Epithelial cell of prostate (primary cell): ENCODE measurements at regions not wholly inside any gene's neighbourhood (a gene's known extent, or its start where the extent isn't known, plus 50 kb on each side); places are given as distances from the start of the nearest gene placed in this dataset.
"Not testable (repeated sequence)": the region's sequence is repeated elsewhere in the genome, so short reads cannot be mapped to it uniquely, and the experiment has no call there.

Source experiments
- DNase-seq: peaks from one replicate; pipeline ENCODE4 v3.0.0-alpha.2; 2011; ENCODE audit warnings: low read depth, low spot score
- H3K27ac ChIP-seq: fragments of 450-650 bp; 2 replicates; pipeline ENCODE4 v1.5.1; 2017; ENCODE audit warnings: mild to moderate bottlenecking

DNA sequence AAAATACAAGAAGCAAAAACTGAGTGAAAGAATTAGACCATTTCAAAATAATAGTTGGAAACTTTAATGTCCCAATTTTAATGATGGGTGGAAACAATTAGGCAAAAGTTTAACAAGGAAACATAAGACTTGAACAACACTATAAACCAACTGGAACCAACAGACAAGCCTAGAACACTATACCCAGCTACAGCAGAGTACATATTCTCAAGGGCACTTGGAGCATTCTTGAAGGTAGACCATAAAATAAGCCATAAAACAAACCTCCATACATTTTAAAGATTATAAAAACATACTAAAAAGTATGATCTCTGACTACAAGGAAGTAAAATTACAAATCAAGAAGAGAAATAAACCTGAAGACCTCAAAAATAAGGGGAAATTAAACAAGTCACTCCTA lies 616.7 kb downstream of the SUCLG1 start:
- DNase-seq: no peak
- no peak overlapping the region for H3K27ac ChIP-seq

DNA sequence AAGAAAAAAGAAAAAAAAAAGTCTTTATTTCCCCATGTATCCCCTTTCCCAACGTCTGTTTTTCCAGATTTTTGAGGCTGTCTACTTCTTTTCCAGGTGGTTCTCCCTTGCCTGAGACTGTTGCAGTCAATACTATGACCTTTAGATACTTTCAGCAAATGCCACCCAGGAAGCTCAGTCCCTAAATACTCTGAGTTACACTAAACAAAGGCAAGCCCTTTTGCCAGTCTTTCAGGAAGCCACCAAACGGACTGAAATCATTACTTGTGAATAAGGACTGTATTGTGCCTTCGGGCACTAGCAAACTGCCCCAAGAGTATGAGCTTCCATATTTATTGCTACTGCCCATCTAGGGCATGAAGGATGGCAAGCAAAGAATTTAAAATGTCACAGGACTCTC lies 621.3 kb downstream of the SUCLG1 start:
- no peak for DNase-seq
- no peak overlapping the region for H3K27ac ChIP-seq

DNA sequence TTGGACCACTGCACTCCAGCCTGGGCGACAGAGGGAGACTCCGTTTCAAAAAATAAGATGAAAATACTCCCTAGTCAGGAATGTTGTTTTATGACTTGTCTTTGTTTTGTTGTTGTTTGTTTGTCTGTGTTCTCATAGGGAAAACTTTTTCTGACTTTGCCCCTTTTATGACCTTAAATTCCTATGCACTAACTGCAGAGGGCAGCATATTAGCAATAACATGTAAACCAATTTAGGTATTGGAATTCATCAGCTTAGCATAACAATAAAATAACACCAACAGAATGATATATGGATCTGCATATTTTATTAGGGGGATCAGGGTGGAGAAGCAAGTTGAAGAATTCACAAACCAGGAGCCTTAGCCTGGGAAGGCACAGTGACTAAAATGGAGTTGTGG lies 631.5 kb downstream of the SUCLG1 start:
- H3K27ac ChIP-seq: no peak overlapping the region
- no peak for DNase-seq

DNA sequence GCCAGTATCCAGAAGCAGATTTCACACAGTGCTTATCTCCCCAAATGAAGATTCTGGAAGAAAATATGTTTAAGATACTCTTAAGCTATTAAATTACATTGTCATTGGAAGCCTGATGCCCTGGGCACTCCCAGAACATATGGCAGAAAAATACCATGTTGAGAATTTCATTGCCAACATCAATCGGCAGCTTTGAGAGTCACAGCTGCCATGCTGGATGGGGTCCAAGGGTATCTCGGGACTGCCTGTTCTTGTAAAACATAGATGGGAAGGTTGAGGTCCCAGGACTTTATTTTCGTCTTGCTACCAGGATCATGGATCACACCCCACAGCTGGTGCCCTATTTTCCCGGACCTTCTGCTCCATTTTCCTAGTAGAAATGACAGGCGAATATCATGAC lies 632.5 kb downstream of the SUCLG1 start:
- H3K27ac ChIP-seq: no peak overlapping the region
- DNase-seq: no peak

DNA sequence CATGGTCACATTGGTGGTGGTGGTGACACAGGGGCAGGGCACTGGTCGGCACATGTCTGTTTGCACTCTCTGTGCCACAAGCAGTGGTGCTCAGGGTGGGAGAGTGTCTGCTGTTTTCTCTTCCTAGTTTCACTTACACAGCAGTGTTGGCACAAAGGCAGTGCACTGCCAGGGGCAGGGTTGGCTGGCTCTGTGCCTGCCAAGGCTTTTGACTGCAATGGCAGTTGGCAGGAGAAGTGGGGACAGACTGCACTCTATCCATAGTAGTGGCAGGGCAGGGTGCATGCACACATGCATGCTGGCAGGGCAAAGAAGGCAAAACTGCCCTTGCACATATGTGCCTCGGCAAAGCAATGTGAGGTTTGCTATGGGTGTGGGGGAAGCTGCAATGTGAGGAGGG lies 635.9 kb downstream of the SUCLG1 start:
- H3K27ac ChIP-seq: no peak overlapping the region
- DNase-seq: no peak

DNA sequence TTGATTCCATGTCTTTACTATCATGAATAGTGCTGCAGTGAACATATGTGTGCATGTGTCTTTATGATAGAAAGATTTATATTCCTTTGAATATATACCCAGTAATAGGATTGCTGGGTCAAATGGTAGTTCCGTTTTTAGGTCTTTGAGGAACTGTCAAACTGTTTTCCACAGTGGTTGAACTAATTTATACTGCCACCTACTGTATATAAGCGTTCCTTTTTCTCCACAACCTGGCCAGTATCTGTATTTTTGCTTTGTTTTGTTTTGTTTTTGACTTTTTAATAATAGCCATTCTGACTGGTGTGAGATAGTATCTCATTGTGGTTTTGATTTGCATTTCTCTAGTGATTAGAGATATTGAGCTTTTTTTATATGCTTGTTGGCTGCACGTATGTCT lies 641.6 kb downstream of the SUCLG1 start:
- no peak overlapping the region for H3K27ac ChIP-seq
- DNase-seq: no peak

DNA sequence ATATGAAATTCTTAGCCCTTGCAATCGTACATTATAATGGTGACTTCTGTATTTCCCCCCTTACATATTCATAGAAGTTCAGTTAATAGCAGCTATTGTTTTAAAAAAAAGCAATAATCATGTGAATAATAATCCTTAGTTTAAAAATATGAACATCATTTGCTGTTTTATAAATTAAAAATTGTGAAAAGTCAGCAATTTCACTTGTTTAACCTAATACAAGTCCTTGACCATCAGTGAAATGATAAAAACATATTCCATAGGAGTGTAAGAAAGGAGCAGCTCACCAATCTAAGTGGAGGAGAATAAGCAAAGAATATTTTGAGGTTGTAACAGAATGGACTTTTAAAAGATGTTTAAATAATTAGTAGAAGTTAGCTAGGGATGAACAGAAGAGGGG lies 650.2 kb downstream of the SUCLG1 start:
- H3K27ac ChIP-seq: no peak overlapping the region
- no peak for DNase-seq

DNA sequence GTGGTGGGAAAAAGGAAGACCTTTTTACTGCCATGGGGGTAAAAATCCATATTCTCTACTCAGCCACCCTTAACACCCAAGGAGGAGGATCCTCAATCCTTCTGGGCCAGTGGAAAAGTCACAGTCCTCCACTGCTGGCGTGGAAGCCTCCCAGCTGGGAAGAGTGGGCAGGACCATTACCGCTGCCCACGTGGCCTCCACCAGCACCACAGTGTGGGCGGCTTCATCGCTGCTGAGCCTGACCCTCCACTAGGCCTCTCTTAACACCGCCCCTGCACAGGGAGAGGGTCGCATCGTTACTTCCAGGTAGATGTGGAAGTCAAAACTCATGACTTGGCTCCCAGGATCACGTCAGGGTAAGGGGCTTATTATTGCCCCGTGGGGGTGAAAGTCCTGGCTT lies 656.5 kb downstream of the SUCLG1 start:
- no peak for DNase-seq

DNA sequence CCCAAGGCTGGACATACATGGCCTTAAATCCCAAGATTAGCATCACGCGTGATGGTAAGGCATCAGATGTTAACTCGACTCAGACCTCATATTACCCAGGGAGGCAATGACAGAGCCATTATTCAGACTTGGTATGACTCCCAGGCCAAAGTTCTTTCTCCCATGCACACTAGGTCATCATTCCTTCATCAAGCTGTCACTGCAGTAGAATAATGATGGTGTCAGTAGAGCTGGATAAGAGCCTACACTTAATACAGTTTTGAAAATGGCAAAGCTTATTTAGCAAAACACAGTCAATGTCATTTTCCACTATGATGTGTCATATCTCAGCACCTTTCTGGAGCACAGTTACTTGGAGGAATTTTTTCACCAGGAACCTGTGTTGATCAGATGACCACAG lies 663.3 kb downstream of the SUCLG1 start:
- no peak overlapping the region for H3K27ac ChIP-seq
- DNase-seq: no peak

More for the DNA sequence above, 656.5 kb downstream of the SUCLG1 start:
- no peak overlapping the region for H3K27ac ChIP-seq

DNA sequence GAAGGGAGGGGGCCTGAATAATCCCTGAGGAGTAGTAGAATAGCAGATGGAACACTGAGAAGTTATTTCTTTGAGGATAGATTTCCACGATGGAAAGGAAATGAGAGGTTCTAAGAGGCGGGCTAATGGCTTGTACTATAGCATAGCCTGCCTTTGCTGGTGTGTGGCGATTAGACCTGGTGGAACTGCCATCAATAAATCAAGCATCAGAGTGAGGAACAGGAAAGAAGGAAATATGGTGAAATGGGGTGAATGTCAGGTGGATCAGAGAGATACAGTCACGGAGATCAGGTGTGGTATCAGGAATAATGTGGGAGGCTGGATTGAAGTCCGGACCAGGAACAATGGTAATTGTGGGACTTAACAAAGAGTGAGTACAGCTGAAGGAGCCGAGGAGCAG lies 668.6 kb downstream of the SUCLG1 start:
- not testable (repeated sequence) for H3K27ac ChIP-seq

DNA sequence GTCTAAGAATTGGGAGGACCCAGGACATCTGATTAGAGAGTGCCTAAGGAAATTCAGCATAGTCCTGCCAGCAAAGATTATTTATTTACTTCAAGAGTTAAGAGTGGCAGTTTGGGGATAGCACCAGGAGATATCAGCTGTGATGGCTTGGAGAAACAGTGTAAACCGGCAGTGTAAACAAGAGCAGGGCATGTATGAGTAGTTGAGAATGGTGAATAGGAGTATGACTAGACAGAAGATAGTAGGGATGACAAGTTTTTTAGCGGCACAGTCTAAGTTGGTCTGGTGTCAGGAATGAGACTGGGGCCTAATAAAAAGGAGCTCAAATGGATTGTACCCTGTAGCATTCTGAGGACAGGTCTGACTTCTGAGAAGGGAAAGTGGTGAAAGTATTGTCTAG lies 669.4 kb downstream of the SUCLG1 start:
- DNase-seq, H3K27ac ChIP-seq: not testable (repeated sequence)

More for the DNA sequence above, 668.6 kb downstream of the SUCLG1 start:
- not testable (repeated sequence) for DNase-seq

DNA sequence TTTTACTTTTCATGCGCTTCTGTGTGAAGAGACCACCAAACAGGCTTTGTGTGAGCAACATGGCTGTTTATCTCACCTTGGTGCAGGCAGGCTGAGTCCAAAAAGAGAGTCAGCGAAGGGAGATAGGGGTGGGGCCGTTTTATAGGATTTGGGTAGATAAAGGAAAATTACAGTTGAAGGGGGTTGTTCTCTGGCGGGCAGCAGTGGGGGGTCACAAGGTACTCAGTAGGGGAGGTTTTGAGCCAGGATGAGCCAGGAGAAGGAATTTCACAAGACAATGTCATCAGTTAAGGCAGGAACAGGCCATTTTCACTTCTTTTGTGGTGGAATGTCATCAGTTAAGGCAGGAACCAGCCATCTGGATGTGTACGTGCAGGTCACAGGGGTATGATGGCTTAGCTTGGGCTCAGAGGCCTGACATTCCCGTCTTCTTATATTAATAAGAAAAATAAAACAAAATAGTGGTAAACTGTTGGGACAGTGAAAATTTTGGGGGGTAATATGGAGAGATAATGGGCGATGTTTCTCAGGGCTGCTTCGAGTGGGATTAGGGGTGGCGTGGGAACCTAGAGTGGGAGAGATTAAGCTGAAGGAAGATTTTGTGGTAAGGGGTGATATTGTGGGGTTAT lies 670.0 kb downstream of the SUCLG1 start:
- not testable (repeated sequence) for DNase-seq, H3K27ac ChIP-seq

DNA sequence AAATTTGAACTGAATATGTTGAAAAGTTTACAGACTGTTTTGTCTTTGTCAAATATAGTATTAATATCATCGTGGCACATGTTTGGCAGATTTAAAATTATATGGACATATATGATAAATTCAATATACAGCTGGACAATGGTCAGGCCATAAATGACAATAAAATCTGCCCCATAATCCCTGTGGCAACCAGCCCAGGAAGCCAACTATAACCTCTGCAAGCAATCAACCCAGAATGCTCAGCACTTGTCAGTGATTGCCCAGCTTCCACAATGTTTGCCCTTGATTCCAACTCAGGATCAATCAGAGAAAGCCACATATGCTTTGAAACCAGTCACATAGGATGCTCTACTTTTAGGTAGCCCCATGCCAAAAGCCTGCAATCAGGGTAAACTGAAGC lies 671.9 kb downstream of the SUCLG1 start:
- DNase-seq: no peak
- H3K27ac ChIP-seq: no peak overlapping the region

DNA sequence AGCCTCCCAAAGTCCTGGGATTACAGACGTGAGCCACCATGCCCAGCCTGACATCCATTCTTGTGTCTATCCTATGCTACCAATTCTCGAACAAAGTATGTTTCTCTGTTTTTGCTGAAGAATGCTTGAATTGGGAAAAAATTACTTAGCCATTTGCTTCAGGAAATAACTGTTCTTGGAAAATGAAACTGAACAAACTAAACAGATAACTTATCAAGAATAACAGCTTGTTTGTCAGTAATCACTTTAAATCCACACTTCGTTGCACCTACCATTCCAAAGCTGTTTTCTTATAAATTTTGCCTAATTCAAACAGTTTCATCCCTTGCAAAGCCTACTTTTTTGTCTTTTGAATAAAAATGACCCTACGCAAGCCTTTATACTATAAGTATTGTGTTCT lies 672.9 kb downstream of the SUCLG1 start:
- no peak for DNase-seq
- no peak overlapping the region for H3K27ac ChIP-seq

DNA sequence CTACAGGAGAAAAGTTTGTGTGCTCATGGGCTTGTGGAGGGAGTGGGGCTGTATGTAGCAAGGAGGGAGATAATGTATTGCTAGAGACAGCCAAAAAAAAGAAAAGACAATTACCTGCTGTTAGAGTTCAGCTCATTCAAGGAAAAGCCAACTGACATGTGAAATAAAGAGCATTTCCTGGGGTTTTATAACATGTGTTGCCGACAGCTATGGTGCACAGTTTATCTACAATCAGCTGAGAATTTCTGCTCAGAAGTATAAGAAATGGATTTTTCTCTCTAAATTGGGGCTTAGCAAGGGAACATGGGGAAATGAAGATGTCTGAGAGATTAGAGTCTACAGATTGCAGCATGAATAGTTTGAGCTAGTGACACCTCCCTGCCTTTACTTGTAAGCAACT lies 674.1 kb downstream of the SUCLG1 start:
- no peak for DNase-seq
- H3K27ac ChIP-seq: no peak overlapping the region

DNA sequence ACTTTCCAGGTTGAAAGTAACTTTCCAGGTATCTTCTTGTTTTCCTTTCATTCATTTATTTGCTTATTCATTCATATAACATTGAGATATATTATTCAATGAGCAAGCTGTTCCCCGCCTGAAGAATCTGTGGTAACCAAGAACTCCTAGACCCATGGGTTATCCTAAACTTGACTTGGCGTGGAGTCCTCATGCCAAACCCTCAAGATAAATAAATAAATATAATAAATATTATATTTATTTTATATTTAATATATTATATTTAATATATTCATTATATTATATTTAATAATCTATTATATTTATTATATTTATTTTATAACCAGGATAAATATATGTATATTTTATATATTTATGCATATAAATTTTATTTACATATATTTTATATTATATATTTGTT lies 674.8 kb downstream of the SUCLG1 start:
- no peak overlapping the region for H3K27ac ChIP-seq
- DNase-seq: no peak

DNA sequence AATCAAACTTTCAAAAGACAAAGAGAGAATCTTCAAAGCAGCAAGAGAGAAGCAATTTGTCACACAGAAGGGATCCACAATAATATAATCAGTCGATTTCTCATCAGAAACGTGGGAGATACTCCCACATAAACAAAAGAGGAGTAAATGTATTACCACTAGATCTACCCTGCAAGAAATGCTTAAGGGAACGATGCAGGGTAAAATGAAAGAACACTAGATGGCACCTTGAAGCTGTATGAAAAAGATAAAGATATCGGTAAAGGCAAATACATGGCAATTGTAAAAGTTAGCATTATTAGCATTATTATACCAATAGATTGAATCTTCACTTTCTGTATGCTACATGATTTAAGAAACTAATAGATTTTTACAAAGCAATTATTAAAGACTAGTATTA lies 677.0 kb downstream of the SUCLG1 start:
- DNase-seq: no peak
- no peak overlapping the region for H3K27ac ChIP-seq

DNA sequence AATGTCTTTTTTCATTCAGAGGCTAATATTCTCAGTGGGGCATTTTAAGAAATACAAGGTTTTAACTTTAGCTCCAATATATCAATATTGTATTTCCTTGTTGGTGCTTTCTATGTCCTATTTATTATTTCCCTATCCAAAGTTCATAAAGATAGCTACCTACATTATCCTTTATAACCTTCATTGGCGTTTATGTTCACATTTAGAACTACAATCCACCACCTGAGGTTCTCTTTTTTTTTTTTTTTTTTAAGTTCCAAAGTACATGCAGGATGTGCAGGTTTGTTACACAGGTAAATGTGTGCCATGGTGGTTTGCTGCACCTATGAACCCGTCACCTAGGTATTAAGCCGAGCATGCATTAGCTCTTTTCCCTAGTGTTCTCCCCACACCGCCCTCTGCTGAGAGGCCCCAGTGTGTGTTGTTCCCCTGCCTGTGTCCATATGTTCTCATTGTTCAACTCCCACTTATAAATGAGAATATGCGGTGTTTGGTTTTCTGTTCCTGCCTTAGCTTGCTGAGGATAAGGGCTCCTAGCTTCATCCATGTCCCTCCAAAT lies 694.6 kb downstream of the SUCLG1 start:
- no peak for DNase-seq
- H3K27ac ChIP-seq: no peak overlapping the region

DNA sequence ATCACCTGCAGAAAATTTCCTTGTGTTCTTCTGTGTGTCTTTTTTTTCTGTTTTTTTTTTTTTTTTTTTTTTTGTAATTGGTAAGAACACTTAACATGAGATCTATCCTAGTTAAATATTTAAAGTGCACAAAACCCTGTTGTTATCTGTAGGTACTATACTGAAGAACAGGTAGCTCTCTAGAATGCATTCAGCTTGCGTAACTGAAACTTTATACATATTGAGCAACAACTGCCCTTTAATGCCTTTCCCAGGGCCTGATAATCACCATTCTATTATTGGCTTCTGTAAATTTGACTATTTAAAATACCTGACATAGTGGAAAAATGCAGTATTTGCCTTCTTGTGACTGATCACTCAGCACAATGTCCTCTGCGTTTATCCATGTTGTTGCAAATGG lies 701.8 kb downstream of the SUCLG1 start:
- no peak for DNase-seq
- H3K27ac ChIP-seq: no peak overlapping the region

DNA sequence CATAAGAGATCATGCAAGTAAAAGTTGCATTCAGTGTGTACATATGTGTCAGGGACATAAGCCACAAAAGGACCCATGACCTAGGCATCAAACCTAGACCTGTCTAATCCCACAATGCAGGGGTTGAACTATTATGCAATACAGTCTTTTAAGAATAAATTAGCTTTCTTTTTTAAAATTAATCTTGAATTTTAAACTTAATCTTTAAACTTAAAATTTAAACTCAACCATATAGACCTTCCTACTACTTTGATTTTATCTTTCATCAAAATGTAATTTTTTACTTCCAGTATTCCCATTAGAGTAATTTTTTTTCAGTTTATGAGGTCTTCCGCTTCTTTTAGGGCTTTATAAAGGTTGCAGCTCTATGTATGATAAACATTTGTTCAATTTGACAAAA lies 702.9 kb downstream of the SUCLG1 start:
- no peak overlapping the region for H3K27ac ChIP-seq
- no peak for DNase-seq

DNA sequence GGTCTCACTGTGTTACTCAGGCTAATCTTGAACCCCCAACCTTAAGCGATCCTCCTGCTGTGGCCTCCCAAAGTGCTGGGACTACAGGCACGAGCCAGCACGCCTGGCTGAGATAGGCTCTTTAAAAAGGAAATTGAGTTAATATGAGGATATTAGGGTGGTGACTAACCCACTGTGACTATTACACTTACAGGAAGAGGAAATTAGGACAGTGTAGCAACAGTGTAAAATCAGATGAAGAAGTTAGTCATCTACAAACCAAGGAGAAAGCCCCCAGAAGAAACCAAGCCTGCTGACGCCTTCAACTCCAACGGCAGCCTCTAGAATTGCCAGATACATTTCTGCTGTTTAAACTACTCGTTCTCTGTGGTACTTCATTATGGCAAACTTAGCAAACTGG lies 711.9 kb downstream of the SUCLG1 start:
- no peak for DNase-seq
- H3K27ac ChIP-seq: no peak overlapping the region

DNA sequence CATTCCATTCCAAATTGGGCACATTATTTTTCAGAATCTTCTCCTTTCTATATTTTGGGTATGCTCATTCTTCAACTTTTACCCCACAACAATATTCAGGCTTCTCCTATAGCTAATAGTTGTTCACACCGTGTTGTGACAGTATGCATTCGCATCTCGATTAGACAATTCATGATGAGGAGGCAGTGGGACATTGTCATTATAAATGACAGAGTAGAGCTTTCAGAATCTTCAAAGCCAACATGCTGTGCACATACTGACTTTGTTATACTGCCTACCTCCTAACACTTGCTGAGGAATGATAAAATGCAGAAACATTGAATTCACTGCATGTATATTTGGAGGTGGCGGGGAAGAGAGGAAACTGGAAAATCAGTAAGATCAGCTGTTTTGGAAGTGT lies 714.2 kb downstream of the SUCLG1 start:
- H3K27ac ChIP-seq: no peak overlapping the region
- DNase-seq: no peak
